ENCODE measurements at regions not wholly inside any gene's neighbourhood (a gene's known extent, or its start where the extent isn't known, plus 50 kb on each side); places are given as distances from the start of the nearest gene placed in this dataset.
"Not testable (repeated sequence)": the region's sequence is repeated elsewhere in the genome, so short reads cannot be mapped to it uniquely, and the experiment has no call there.

GRCh38 chr2:89833116-89833779 lies 1141.8 kb downstream of the RPIA start:
- no peak for DNase-seq (ENCODE audit: low read depth)

- no peak for DNase-seq (ENCODE audit: low read depth)
These were observed 1142.3 kb downstream of the RPIA start for GRCh38 chr2:89833780-89834117.

- no peak for DNase-seq (ENCODE audit: low read depth)
These were observed 1142.8 kb downstream of the RPIA start for GRCh38 chr2:89834306-89834705.

GRCh38 chr2:89836326-89836725 lies 1144.9 kb downstream of the RPIA start:
- DNase-seq (ENCODE audit: low read depth), result peak; percentile 22

- no peak for DNase-seq (ENCODE audit: low read depth)
These were observed 1146.6 kb downstream of the RPIA start for GRCh38 chr2:89837962-89838625.

GRCh38 chr2:89840175-89840574 lies 1148.7 kb downstream of the RPIA start:
- DNase-seq (ENCODE audit: low read depth), result not testable (repeated sequence)

GRCh38 chr2:89840781-89841475 lies 1149.5 kb downstream of the RPIA start:
- DNase-seq (ENCODE audit: low read depth), result not testable (repeated sequence)

- no peak for DNase-seq (ENCODE audit: low read depth)
These were observed 1150.0 kb downstream of the RPIA start for GRCh38 chr2:89841476-89841840.

- no peak for DNase-seq (ENCODE audit: low read depth)
These were observed 1150.9 kb downstream of the RPIA start for GRCh38 chr2:89842180-89842908.

GRCh38 chr2:89844221-89844943 lies 1152.9 kb downstream of the RPIA start:
- no peak for DNase-seq (ENCODE audit: low read depth)

- no peak for DNase-seq (ENCODE audit: low read depth)
These were observed 1154.1 kb downstream of the RPIA start for GRCh38 chr2:89845532-89845931.

GRCh38 chr2:89848114-89848513 lies 1156.6 kb downstream of the RPIA start:
- no peak for DNase-seq (ENCODE audit: low read depth)

GRCh38 chr2:89848763-89849368 lies 1157.4 kb downstream of the RPIA start:
- DNase-seq (ENCODE audit: low read depth), result no peak

GRCh38 chr2:89849731-89850130 lies 1158.3 kb downstream of the RPIA start:
- no peak for DNase-seq (ENCODE audit: low read depth)

GRCh38 chr2:89850481-89850880 lies 1159.0 kb downstream of the RPIA start:
- no peak for DNase-seq (ENCODE audit: low read depth)

- no peak for DNase-seq (ENCODE audit: low read depth)
These were observed 1159.6 kb downstream of the RPIA start for GRCh38 chr2:89850881-89851582.

GRCh38 chr2:89851583-89851905 lies 1160.1 kb downstream of the RPIA start:
- DNase-seq (ENCODE audit: low read depth), result no peak

- not testable (repeated sequence) for DNase-seq (ENCODE audit: low read depth)
These were observed 1162.0 kb downstream of the RPIA start for GRCh38 chr2:89853427-89853826.

GRCh38 chr2:89855752-89856151 lies 1164.3 kb downstream of the RPIA start:
- DNase-seq (ENCODE audit: low read depth), result not testable (repeated sequence)

GRCh38 chr2:89856305-89856704 lies 1164.8 kb downstream of the RPIA start:
- not testable (repeated sequence) for DNase-seq (ENCODE audit: low read depth)
